Stimulated activated naive B cell treated with anti-CD40 and anti-IgM and Interleukin-4, amounts not matched to agents 10 μg/mL and 1 μg/mL and 100 μg/mL, for 72 hours (primary cell): ENCODE measurements at regions not wholly inside any gene's neighbourhood (a gene's known extent, or its start where the extent isn't known, plus 50 kb on each side); places are given as distances from the start of the nearest gene placed in this dataset.

ENCODE experiments used
- ATAC-seq, 2 donors: fragments of 150-1000 bp; cut with Tn5 transposase; replicated peaks; 2 replicates each; pipeline ENCODE4 v1.10.0; 2021; ENCODE audit warnings: moderate library complexity in 1 of 2
- DNase-seq: peaks from one replicate; pipeline ENCODE4 v3.0.0; 2021
- H3K27ac Mint-ChIP-seq: one replicate; pipeline ENCODE4 v1.8.0; 2022; ENCODE audit warnings: mild to moderate bottlenecking, mixed read lengths
- H3K27me3 Mint-ChIP-seq, 2 donors: one replicate each; pipeline ENCODE4 v1.8.0; 2022; ENCODE audit warnings: mixed read lengths in 2 of 2
- H3K36me3 Mint-ChIP-seq, 2 donors: one replicate each; pipeline ENCODE4 v1.8.0; 2022; ENCODE audit warnings: mixed read lengths in 2 of 2, mild to moderate bottlenecking in 1 of 2
- H3K4me1 Mint-ChIP-seq, 2 donors: one replicate each; pipeline ENCODE4 v1.8.0; 2022; ENCODE audit warnings: mixed read lengths in 2 of 2, mild to moderate bottlenecking in 1 of 2
- H3K4me3 Mint-ChIP-seq, 2 donors: one replicate each; pipeline ENCODE4 v1.8.0; 2022; ENCODE audit warnings: mild to moderate bottlenecking in 2 of 2, mixed read lengths in 2 of 2, moderate library complexity in 1 of 2
- H3K9me3 Mint-ChIP-seq, 2 donors: one replicate each; pipeline ENCODE4 v1.8.0; 2022; ENCODE audit warnings: mixed read lengths in 2 of 2, mild to moderate bottlenecking in 1 of 2

- Mint-ChIP-seq H3K9me3 (peaks cover 0 to 3% of the 10 kb centered on the region in 2 donors), H3K27me3 (no peaks in the 10 kb centered on the region), H3K36me3 (peaks cover 2% of the 10 kb centered on the region in 2 donors), H3K27ac (no peak overlapping the region), H3K4me3 (no peak overlapping the region), H3K4me1 (peaks cover 0 to 4% of the 10 kb centered on the region in 2 donors)
- DNase-seq, result no peak
- peak; percentile 77 to 86 for ATAC-seq
Observed at GRCh38 chr7:17166824-17167379, 131.6 kb upstream of the AHR start.

- H3K27ac Mint-ChIP-seq, result no peak overlapping the region
- DNase-seq, result no peak
- no peaks in the 10 kb centered on the region for H3K36me3 Mint-ChIP-seq
- ATAC-seq, result no peak
- H3K4me3 Mint-ChIP-seq, result peak overlapping the region in 1 of 2 donors; percentile 15
- no peaks in the 10 kb centered on the region for H3K27me3 Mint-ChIP-seq
- H3K4me1 Mint-ChIP-seq, result peaks cover 0 to 4% of the 10 kb centered on the region in 2 donors
- H3K9me3 Mint-ChIP-seq, result peaks cover 0 to 4% of the 10 kb centered on the region in 2 donors
Observed at GRCh38 chr7:17168416-17168815, 130.0 kb upstream of the AHR start.

- Mint-ChIP-seq H3K36me3 (peaks cover 0 to 2% of the 10 kb centered on the region in 2 donors), H3K9me3 (peaks cover 1 to 7% of the 10 kb centered on the region in 2 donors)
Observed at GRCh38 chr7:17171427-17171826, 127.0 kb upstream of the AHR start.

GRCh38 chr7:17176371-17177032 lies 122.0 kb upstream of the AHR start:
- no peaks in the 10 kb centered on the region for H3K4me1 Mint-ChIP-seq
- H3K27me3 Mint-ChIP-seq, result peaks cover 5 to 8% of the 10 kb centered on the region in 2 donors
- no peak overlapping the region for H3K4me3 Mint-ChIP-seq

More at GRCh38 chr7:17171427-17171826, 127.0 kb upstream of the AHR start:
- no peak for ATAC-seq
- H3K27ac Mint-ChIP-seq, result no peak overlapping the region
- no peak for DNase-seq
- H3K27me3 Mint-ChIP-seq, result peaks cover 3 to 4% of the 10 kb centered on the region in 2 donors
- H3K4me1 Mint-ChIP-seq, result peaks cover 0 to 4% of the 10 kb centered on the region in 2 donors
- H3K4me3 Mint-ChIP-seq, result no peak overlapping the region

GRCh38 chr7:17178545-17178944 lies 119.9 kb upstream of the AHR start:
- Mint-ChIP-seq H3K4me3 (no peak overlapping the region), H3K27ac (no peak overlapping the region), H3K36me3 (peaks cover 0 to 2% of the 10 kb centered on the region in 2 donors), H3K27me3 (peaks cover 5 to 13% of the 10 kb centered on the region in 2 donors), H3K4me1 (no peaks in the 10 kb centered on the region), H3K9me3 (peaks cover 1 to 3% of the 10 kb centered on the region in 2 donors)
- DNase-seq (no peak), ATAC-seq (no peak)

More at GRCh38 chr7:17176371-17177032, 122.0 kb upstream of the AHR start:
- Mint-ChIP-seq H3K9me3 (peaks cover 1 to 7% of the 10 kb centered on the region in 2 donors), H3K36me3 (peaks cover 0 to 2% of the 10 kb centered on the region in 2 donors), H3K27ac (no peak overlapping the region)
- DNase-seq (no peak), ATAC-seq (no peak)

GRCh38 chr7:17181482-17181881 lies 117.0 kb upstream of the AHR start:
- H3K36me3 Mint-ChIP-seq, result no peaks in the 10 kb centered on the region
- no peaks in the 10 kb centered on the region for H3K9me3 Mint-ChIP-seq
- H3K4me1 Mint-ChIP-seq, result peaks cover 7 to 17% of the 10 kb centered on the region in 2 donors
- no peak overlapping the region for H3K27ac Mint-ChIP-seq
- ATAC-seq, result no peak
- H3K4me3 Mint-ChIP-seq, result no peak overlapping the region
- no peak for DNase-seq
- peaks cover under 1 to 10% of the 10 kb centered on the region in 2 donors for H3K27me3 Mint-ChIP-seq

- H3K4me3 Mint-ChIP-seq, result no peak overlapping the region
- H3K27me3 Mint-ChIP-seq, result peaks cover 0 to 10% of the 10 kb centered on the region in 2 donors
- no peak for DNase-seq
- no peaks in the 10 kb centered on the region for H3K9me3 Mint-ChIP-seq
- H3K36me3 Mint-ChIP-seq, result no peaks in the 10 kb centered on the region
- no peak overlapping the region for H3K27ac Mint-ChIP-seq
- peaks cover 10 to 23% of the 10 kb centered on the region in 2 donors for H3K4me1 Mint-ChIP-seq
- ATAC-seq, result no peak
Observed at GRCh38 chr7:17183630-17184328, 114.7 kb upstream of the AHR start.

GRCh38 chr7:17184805-17185689 lies 113.4 kb upstream of the AHR start:
- Mint-ChIP-seq H3K27me3 (peaks cover 0 to 10% of the 10 kb centered on the region in 2 donors), H3K9me3 (no peaks in the 10 kb centered on the region), H3K4me1 (peaks cover 12 to 28% of the 10 kb centered on the region in 2 donors), H3K36me3 (no peaks in the 10 kb centered on the region), H3K27ac (peak overlapping the region; percentile 67), H3K4me3 (no peak overlapping the region)
- no peak for DNase-seq
- ATAC-seq, result peak; percentile 48 to 58

- peak overlapping the region; percentile 67 for H3K27ac Mint-ChIP-seq
- no peaks in the 10 kb centered on the region for H3K36me3 Mint-ChIP-seq
- no peaks in the 10 kb centered on the region for H3K9me3 Mint-ChIP-seq
- H3K4me1 Mint-ChIP-seq, result peaks cover 12 to 28% of the 10 kb centered on the region in 2 donors
- ATAC-seq, result peak; percentile 99 to 100
- H3K27me3 Mint-ChIP-seq, result peaks cover 0 to 10% of the 10 kb centered on the region in 2 donors
- DNase-seq, result peak; percentile 5
- H3K4me3 Mint-ChIP-seq, result peak overlapping the region in 1 of 2 donors; percentile 21
Observed at GRCh38 chr7:17185690-17186070, 112.8 kb upstream of the AHR start.

- no peak for ATAC-seq
- no peak overlapping the region for H3K4me3 Mint-ChIP-seq
- H3K36me3 Mint-ChIP-seq, result no peaks in the 10 kb centered on the region
- peaks cover 12 to 28% of the 10 kb centered on the region in 2 donors for H3K4me1 Mint-ChIP-seq
- no peak for DNase-seq
- H3K9me3 Mint-ChIP-seq, result no peaks in the 10 kb centered on the region
- peaks cover 0 to under 1% of the 10 kb centered on the region in 2 donors for H3K27me3 Mint-ChIP-seq
- peak overlapping the region; percentile 42 for H3K27ac Mint-ChIP-seq
Observed at GRCh38 chr7:17186745-17187530, 111.5 kb upstream of the AHR start.

- Mint-ChIP-seq H3K27me3 (no peaks in the 10 kb centered on the region), H3K4me1 (peaks cover 12 to 25% of the 10 kb centered on the region in 2 donors), H3K4me3 (no peak overlapping the region), H3K9me3 (no peaks in the 10 kb centered on the region), H3K27ac (no peak overlapping the region), H3K36me3 (no peaks in the 10 kb centered on the region)
- ATAC-seq, result no peak
- DNase-seq, result no peak
Observed at GRCh38 chr7:17194656-17195055, 103.8 kb upstream of the AHR start.

GRCh38 chr7:17195576-17195975 lies 102.9 kb upstream of the AHR start:
- Mint-ChIP-seq H3K4me1 (peaks cover 12 to 25% of the 10 kb centered on the region in 2 donors), H3K27ac (peak overlapping the region; percentile 14), H3K27me3 (no peaks in the 10 kb centered on the region), H3K4me3 (no peak overlapping the region), H3K36me3 (no peaks in the 10 kb centered on the region), H3K9me3 (no peaks in the 10 kb centered on the region)
- ATAC-seq, result peak; percentile 98 to 100
- DNase-seq, result peak; percentile 6

- Mint-ChIP-seq H3K9me3 (no peaks in the 10 kb centered on the region), H3K27ac (no peak overlapping the region), H3K27me3 (no peaks in the 10 kb centered on the region), H3K36me3 (no peaks in the 10 kb centered on the region), H3K4me3 (no peak overlapping the region), H3K4me1 (no peaks in the 10 kb centered on the region)
- DNase-seq, result no peak
- no peak for ATAC-seq
Observed at GRCh38 chr7:17205910-17206309, 92.5 kb upstream of the AHR start.
